PC-9 (cell line): ENCODE measurements at regions not wholly inside any gene's neighbourhood (a gene's known extent, or its start where the extent isn't known, plus 50 kb on each side); places are given as distances from the start of the nearest gene placed in this dataset.

Source experiments
- EZH2 ChIP-seq: fragments of 200-600 bp; sonication (generic); IDR thresholded peaks from 2 replicates; pipeline ENCODE4 v1.8.0; 2017; ENCODE audit warnings: antibody characterized with exemption, low read depth
- TF ChIP-seq, protein P1 (sequence below): fragments of 200-600 bp; sonication (generic); conservative IDR thresholded peaks from 2 replicates; pipeline ENCODE4 v1.6.1; 2017; ENCODE audit warnings: mixed run types, antibody characterized with exemption, mild to moderate bottlenecking, moderate library complexity

DNA sequence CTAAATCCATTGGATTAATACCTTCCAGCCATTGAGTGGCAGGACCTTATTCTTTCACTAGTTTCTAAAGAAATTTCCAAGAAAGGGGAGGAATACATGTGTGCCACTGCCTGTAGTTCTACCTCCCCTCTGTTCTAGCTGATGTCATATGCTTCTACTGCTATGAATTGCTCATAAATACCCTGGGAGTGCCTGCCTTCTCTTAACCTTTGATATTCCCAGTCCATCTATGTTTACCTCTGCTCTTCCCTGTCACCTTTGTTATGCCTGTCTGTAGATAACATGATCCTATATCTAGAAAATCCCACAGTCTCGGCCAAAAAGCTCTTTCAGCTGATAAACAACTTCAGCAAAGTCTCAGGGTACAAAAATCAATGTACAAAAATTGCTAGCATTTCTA lies 486.9 kb upstream of the ARRDC4 start:
- TF ChIP-seq, protein P1, sequence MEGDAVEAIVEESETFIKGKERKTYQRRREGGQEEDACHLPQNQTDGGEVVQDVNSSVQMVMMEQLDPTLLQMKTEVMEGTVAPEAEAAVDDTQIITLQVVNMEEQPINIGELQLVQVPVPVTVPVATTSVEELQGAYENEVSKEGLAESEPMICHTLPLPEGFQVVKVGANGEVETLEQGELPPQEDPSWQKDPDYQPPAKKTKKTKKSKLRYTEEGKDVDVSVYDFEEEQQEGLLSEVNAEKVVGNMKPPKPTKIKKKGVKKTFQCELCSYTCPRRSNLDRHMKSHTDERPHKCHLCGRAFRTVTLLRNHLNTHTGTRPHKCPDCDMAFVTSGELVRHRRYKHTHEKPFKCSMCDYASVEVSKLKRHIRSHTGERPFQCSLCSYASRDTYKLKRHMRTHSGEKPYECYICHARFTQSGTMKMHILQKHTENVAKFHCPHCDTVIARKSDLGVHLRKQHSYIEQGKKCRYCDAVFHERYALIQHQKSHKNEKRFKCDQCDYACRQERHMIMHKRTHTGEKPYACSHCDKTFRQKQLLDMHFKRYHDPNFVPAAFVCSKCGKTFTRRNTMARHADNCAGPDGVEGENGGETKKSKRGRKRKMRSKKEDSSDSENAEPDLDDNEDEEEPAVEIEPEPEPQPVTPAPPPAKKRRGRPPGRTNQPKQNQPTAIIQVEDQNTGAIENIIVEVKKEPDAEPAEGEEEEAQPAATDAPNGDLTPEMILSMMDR, result no peak
- no peak for TF ChIP-seq EZH2
